Thymus (tissue), 11 donors: ENCODE measurements at regions not wholly inside any gene's neighbourhood (a gene's known extent, or its start where the extent isn't known, plus 50 kb on each side); places are given as distances from the start of the nearest gene placed in this dataset.

Experiments used
- DNase-seq, 9 donors: peaks; one replicate each; pipeline ENCODE4 v3.0.0-alpha.2; 2013; ENCODE audit warnings: low spot score in 9 of 9, low read depth in 6 of 9, missing footprints in 1 of 9
- H3K27ac ChIP-seq, 2 donors: one replicate each; pipeline ENCODE4 v1.5.1; 2013; ENCODE audit warnings: control low read depth in 1 of 2, low read depth in 1 of 2, low read length in 1 of 2, mild to moderate bottlenecking in 1 of 2, moderate library complexity in 1 of 2
- H3K27me3 ChIP-seq, 2 donors: one replicate each; pipeline ENCODE4 v1.5.1; 2013; ENCODE audit warnings: low read length in 1 of 2; ENCODE audit not compliant: control insufficient read depth in 2 of 2, insufficient read depth in 1 of 2
- H3K36me3 ChIP-seq, 2 donors: one replicate each; pipeline ENCODE4 v1.5.1; 2013; ENCODE audit warnings: low read length in 1 of 2, mild to moderate bottlenecking in 1 of 2, moderate library complexity in 1 of 2; ENCODE audit not compliant: control insufficient read depth in 2 of 2, insufficient read depth in 2 of 2
- H3K4me1 ChIP-seq, 2 donors: one replicate each; pipeline ENCODE4 v1.5.1; 2013; ENCODE audit warnings: low read length in 2 of 2; ENCODE audit not compliant: control insufficient read depth in 2 of 2, insufficient read depth in 2 of 2
- H3K4me3 ChIP-seq, 2 donors: one replicate each; pipeline ENCODE4 v1.5.1; 2013; ENCODE audit warnings: low read length in 2 of 2, control low read depth in 1 of 2, mild to moderate bottlenecking in 1 of 2
- H3K9me3 ChIP-seq, 2 donors: one replicate each; pipeline ENCODE4 v1.5.1; 2013; ENCODE audit warnings: low read length in 1 of 2, mild to moderate bottlenecking in 1 of 2; ENCODE audit not compliant: control insufficient read depth in 2 of 2, insufficient read depth in 1 of 2
- WGBS: extraction: QIAGEN DNeasy Blood & Tissue Kit; methylation state at CpG from one replicate; pipeline ENCODE4 v1.1.7; 2013; 5-methylcytosine and 5-hydroxymethylcytosine counted together
- donor health status: healthy.

GRCh38 chr1:201589186-201589585 is 50.3 kb downstream of the NAV1 start:
- WGBS, result 91% methylated on average over 3 of the region's 3 CpGs
- Histone ChIP-seq H3K27me3 (no peaks in the 10 kb centered on the region), H3K36me3 (no peaks in the 10 kb centered on the region), H3K27ac (no peak overlapping the region), H3K4me3 (no peak overlapping the region), H3K9me3 (no peaks in the 10 kb centered on the region), H3K4me1 (no peaks in the 10 kb centered on the region)
- no peak for DNase-seq

GRCh38 chr1:201590474-201590873 is 51.5 kb downstream of the NAV1 start:
- no peak overlapping the region for H3K27ac ChIP-seq
- H3K27me3 ChIP-seq, result no peaks in the 10 kb centered on the region
- H3K4me1 ChIP-seq, result no peaks in the 10 kb centered on the region
- H3K36me3 ChIP-seq, result no peaks in the 10 kb centered on the region
- WGBS, result 94% methylated on average over 10 of the region's 10 CpGs
- no peaks in the 10 kb centered on the region for H3K9me3 ChIP-seq
- no peak overlapping the region for H3K4me3 ChIP-seq
- DNase-seq, result no peak

- Histone ChIP-seq H3K36me3 (no peaks in the 10 kb centered on the region), H3K4me1 (no peaks in the 10 kb centered on the region), H3K9me3 (no peaks in the 10 kb centered on the region), H3K4me3 (no peak overlapping the region), H3K27ac (no peak overlapping the region), H3K27me3 (no peaks in the 10 kb centered on the region)
- WGBS, result 93% methylated on average over 2 of the region's 2 CpGs
- DNase-seq, result no peak
Observed at GRCh38 chr1:201591348-201591747, 52.4 kb downstream of the NAV1 start.

- Histone ChIP-seq H3K27me3 (no peaks in the 10 kb centered on the region), H3K36me3 (no peaks in the 10 kb centered on the region), H3K4me1 (no peaks in the 10 kb centered on the region), H3K27ac (no peak overlapping the region), H3K9me3 (no peaks in the 10 kb centered on the region), H3K4me3 (no peak overlapping the region)
- DNase-seq, result no peak
- WGBS, result 97% methylated on average over 3 of the region's 3 CpGs
Observed at GRCh38 chr1:201591981-201592380, 53.1 kb downstream of the NAV1 start.

- Histone ChIP-seq H3K4me3 (no peak overlapping the region), H3K4me1 (no peaks in the 10 kb centered on the region), H3K9me3 (no peaks in the 10 kb centered on the region), H3K36me3 (no peaks in the 10 kb centered on the region), H3K27ac (no peak overlapping the region), H3K27me3 (no peaks in the 10 kb centered on the region)
- 91% methylated on average over 7 of the region's 7 CpGs for WGBS
- DNase-seq, result peak in 1 of 9 donors; percentile 0
Observed at GRCh38 chr1:201593200-201593921, 54.4 kb downstream of the NAV1 start.

- H3K4me3 ChIP-seq, result no peak overlapping the region
Observed at GRCh38 chr1:201594575-201595245, 55.8 kb downstream of the NAV1 start.

GRCh38 chr1:201595381-201595780 is 56.5 kb downstream of the NAV1 start:
- Histone ChIP-seq H3K27me3 (no peaks in the 10 kb centered on the region), H3K27ac (no peak overlapping the region), H3K36me3 (no peaks in the 10 kb centered on the region), H3K4me1 (no peaks in the 10 kb centered on the region), H3K9me3 (no peaks in the 10 kb centered on the region), H3K4me3 (no peak overlapping the region)
- DNase-seq, result no peak
- WGBS, result 93% methylated on average over 4 of the region's 4 CpGs

More at GRCh38 chr1:201594575-201595245, 55.8 kb downstream of the NAV1 start:
- Histone ChIP-seq H3K36me3 (no peaks in the 10 kb centered on the region), H3K27me3 (no peaks in the 10 kb centered on the region), H3K9me3 (no peaks in the 10 kb centered on the region), H3K27ac (no peak overlapping the region), H3K4me1 (no peaks in the 10 kb centered on the region)
- peak in 2 of 9 donors; percentile 18 to 20 for DNase-seq
- 84% methylated on average over 9 of the region's 9 CpGs for WGBS

GRCh38 chr1:201596101-201596868 is 57.4 kb downstream of the NAV1 start:
- no peaks in the 10 kb centered on the region for H3K4me1 ChIP-seq
- 91% methylated on average over 4 of the region's 4 CpGs for WGBS
- H3K27ac ChIP-seq, result no peak overlapping the region
- H3K4me3 ChIP-seq, result no peak overlapping the region
- H3K9me3 ChIP-seq, result no peaks in the 10 kb centered on the region
- no peak for DNase-seq
- no peaks in the 10 kb centered on the region for H3K27me3 ChIP-seq
- H3K36me3 ChIP-seq, result no peaks in the 10 kb centered on the region
